H9 (cell line): ENCODE measurements at regions not wholly inside any gene's neighbourhood (a gene's known extent, or its start where the extent isn't known, plus 50 kb on each side); places are given as distances from the start of the nearest gene placed in this dataset.

Experiments used
- DNase-seq: peaks from one replicate; pipeline ENCODE4 v3.0.0-alpha.2; 2017
- H2AFZ ChIP-seq: one replicate; pipeline ENCODE4 v1.6.1; 2013; ENCODE audit warnings: mild to moderate bottlenecking, low read length, control low read depth, moderate library complexity
- H2AK5ac ChIP-seq: 2 replicates; pipeline ENCODE4 v1.6.1; 2013; ENCODE audit warnings: low read length, control low read depth, mixed read lengths; ENCODE audit not compliant: insufficient read length
- H2BK120ac ChIP-seq: one replicate; pipeline ENCODE4 v1.6.1; 2013; ENCODE audit warnings: low read depth, mild to moderate bottlenecking, low read length, control low read depth, inconsistent platforms; ENCODE audit not compliant: poor library complexity, severe bottlenecking
- H2BK12ac ChIP-seq: 2 replicates; pipeline ENCODE4 v1.6.1; 2013; ENCODE audit warnings: low read length, control low read depth, mixed read lengths, low read depth; ENCODE audit not compliant: insufficient read length
- H2BK15ac ChIP-seq: 2 replicates; pipeline ENCODE4 v1.6.1; 2013; ENCODE audit warnings: low read depth, low read length, control low read depth
- H2BK20ac ChIP-seq: one replicate; pipeline ENCODE4 v1.6.1; 2013; ENCODE audit warnings: low read depth, mild to moderate bottlenecking, low read length, control low read depth, inconsistent platforms; ENCODE audit not compliant: poor library complexity, severe bottlenecking
- H2BK5ac ChIP-seq: 2 replicates; pipeline ENCODE4 v1.6.1; 2013; ENCODE audit warnings: low read length, control low read depth, mixed read lengths; ENCODE audit not compliant: insufficient read length
- H3K14ac ChIP-seq: 2 replicates; pipeline ENCODE4 v1.6.1; 2013; ENCODE audit warnings: low read length, control low read depth; ENCODE audit not compliant: insufficient read depth
- H3K18ac ChIP-seq: 2 replicates; pipeline ENCODE4 v1.6.1; 2013; ENCODE audit warnings: low read depth, mild to moderate bottlenecking, mixed read lengths, low read length, control low read depth; ENCODE audit not compliant: insufficient read length
- H3K23ac ChIP-seq: 2 replicates; pipeline ENCODE4 v1.6.1; 2013; ENCODE audit warnings: low read length, control low read depth, mixed read lengths, low read depth; ENCODE audit not compliant: insufficient read length
- H3K23me2 ChIP-seq: 2 replicates; pipeline ENCODE4 v1.6.1; 2013; ENCODE audit warnings: low read depth, mild to moderate bottlenecking, mixed read lengths, low read length, control low read depth; ENCODE audit not compliant: insufficient read length, poor library complexity, severe bottlenecking
- H3K27ac ChIP-seq: 2 replicates; pipeline ENCODE4 v1.5.1; 2013; ENCODE audit warnings: low read length, control low read depth, mixed read lengths, low read depth; ENCODE audit not compliant: insufficient read length
- H3K27me3 ChIP-seq: 2 replicates; pipeline ENCODE4 v1.6.1; 2013; ENCODE audit warnings: low read length, control low read depth, inconsistent platforms; ENCODE audit not compliant: insufficient read depth
- H3K4ac ChIP-seq: 2 replicates; pipeline ENCODE4 v1.6.1; 2013; ENCODE audit warnings: low read depth, mild to moderate bottlenecking, control low read depth, inconsistent platforms, low read length, moderate library complexity
- H3K4me1 ChIP-seq: 2 replicates; pipeline ENCODE4 v1.6.1; 2013; ENCODE audit warnings: low read length, control low read depth, inconsistent platforms; ENCODE audit not compliant: insufficient read depth
- H3K4me2 ChIP-seq: 2 replicates; pipeline ENCODE4 v1.6.1; 2013; ENCODE audit warnings: low read length, control low read depth, mixed read lengths; ENCODE audit not compliant: insufficient read length, insufficient read depth
- H3K56ac ChIP-seq: 2 replicates; pipeline ENCODE4 v1.6.1; 2013; ENCODE audit warnings: low read depth, mild to moderate bottlenecking, mixed read lengths, low read length, control low read depth; ENCODE audit not compliant: insufficient read length
- H3K79me1 ChIP-seq: 2 replicates; pipeline ENCODE4 v1.6.1; 2013; ENCODE audit warnings: low read depth, mild to moderate bottlenecking, moderate library complexity, low read length, control low read depth, inconsistent platforms; ENCODE audit not compliant: insufficient read depth, poor library complexity, severe bottlenecking
- H3K79me2 ChIP-seq: 2 replicates; pipeline ENCODE4 v1.6.1; 2013; ENCODE audit warnings: low read length, control low read depth, inconsistent platforms; ENCODE audit not compliant: insufficient read depth
- H3K9ac ChIP-seq: 2 replicates; pipeline ENCODE4 v1.6.1; 2013; ENCODE audit warnings: low read length, control low read depth, mixed read lengths; ENCODE audit not compliant: insufficient read length; ENCODE audit errors: extremely low read depth
- H3K9me3 ChIP-seq: one replicate; pipeline ENCODE4 v1.6.1; 2013; ENCODE audit warnings: low read depth, low read length, inconsistent platforms; ENCODE audit not compliant: control insufficient read depth
- H3T11ph ChIP-seq: one replicate; pipeline ENCODE4 v1.6.1; 2013; ENCODE audit warnings: mild to moderate bottlenecking, low read length, control low read depth, inconsistent platforms
- H4K20me1 ChIP-seq: one replicate; pipeline ENCODE4 v1.6.1; 2013; ENCODE audit not compliant: control insufficient read depth, insufficient read length, insufficient read depth
- H4K5ac ChIP-seq: 2 replicates; pipeline ENCODE4 v1.6.1; 2013; ENCODE audit warnings: low read depth, mild to moderate bottlenecking, mixed read lengths, low read length, control low read depth; ENCODE audit not compliant: insufficient read length
- H4K8ac ChIP-seq: replicated peaks from 2 replicates; pipeline ENCODE4 v1.6.1; 2013; ENCODE audit warnings: low read length, control low read depth, mixed read lengths, low read depth; ENCODE audit not compliant: insufficient read length
- H4K91ac ChIP-seq: 2 replicates; pipeline ENCODE4 v1.6.1; 2013; ENCODE audit warnings: low read depth, mild to moderate bottlenecking, moderate library complexity, mixed read lengths, low read length, control low read depth; ENCODE audit not compliant: insufficient read length
- H3K27ac Mint-ChIP-seq, 3 experiments: 2 replicates in 2 of 3; 3 replicates in 1 of 3; pipeline ENCODE4 v1.8.0; 2020 to 2021; ENCODE audit warnings: mixed read lengths in 3 of 3, mild to moderate bottlenecking in 1 of 3, moderate library complexity in 1 of 3
- H3K27me3 Mint-ChIP-seq: 2 replicates; pipeline ENCODE4 v1.8.0; 2021; ENCODE audit warnings: low read depth, mild to moderate bottlenecking, moderate library complexity, mixed read lengths
- H3K36me3 Mint-ChIP-seq, 3 experiments: 2 replicates in 2 of 3; 3 replicates in 1 of 3; pipeline ENCODE4 v1.8.0; 2020 to 2021; ENCODE audit warnings: low read depth in 3 of 3, mixed read lengths in 3 of 3; ENCODE audit not compliant: insufficient read depth in 1 of 3
- H3K4me1 Mint-ChIP-seq, 2 experiments: 2 replicates each; pipeline ENCODE4 v1.8.0; 2020; ENCODE audit warnings: mixed read lengths in 2 of 2
- H3K4me3 Mint-ChIP-seq, 2 experiments: 2 replicates in 1 of 2; 3 replicates in 1 of 2; pipeline ENCODE4 v1.8.0; 2020 to 2021; ENCODE audit warnings: mild to moderate bottlenecking in 2 of 2, mixed read lengths in 2 of 2, moderate library complexity in 1 of 2
- H3K9me3 Mint-ChIP-seq, 2 experiments: 2 replicates in 1 of 2; 3 replicates in 1 of 2; pipeline ENCODE4 v1.8.0; 2020; ENCODE audit warnings: mild to moderate bottlenecking in 2 of 2, mixed read lengths in 2 of 2, moderate library complexity in 1 of 2
- CTCF ChIP-seq: fragments of 200-600 bp; sonication (generic); conservative IDR thresholded peaks from 3 replicates; pipeline ENCODE4 v1.8.0; 2021; ENCODE audit warnings: antibody characterized with exemption, mild to moderate bottlenecking
- WGBS: extraction: QIAGEN DNeasy Blood & Tissue Kit; methylation state at CpG from one replicate; pipeline ENCODE4 v1.1.7; 2013; ENCODE audit warnings: missing lambda C conversion rate, low lambda C conversion rate, mixed read lengths; ENCODE audit not compliant: insufficient read length; ENCODE audit errors: extremely low coverage; 5-methylcytosine and 5-hydroxymethylcytosine counted together

- no peak overlapping the region for H3K4me2 ChIP-seq
- H3K9ac ChIP-seq = no peak overlapping the region
- TF ChIP-seq CTCF = no peak
- WGBS = no CpG with 5 or more reads among the region's 2 CpGs
- no peaks in the 10 kb centered on the region for H3K27me3 ChIP-seq
- no peak overlapping the region for H2AK5ac ChIP-seq
- no peak overlapping the region for H2BK5ac ChIP-seq
- no peak overlapping the region for H3K23ac ChIP-seq
- no peak overlapping the region for H3K56ac ChIP-seq
- H3K9me3 Mint-ChIP-seq = peaks cover 72 to 94% of the 10 kb centered on the region in 2 experiments
- H3K4me1 ChIP-seq = no peaks in the 10 kb centered on the region
- no peaks in the 10 kb centered on the region for H3K79me1 ChIP-seq
- no peak overlapping the region for H2BK20ac ChIP-seq
- no peak overlapping the region for H3T11ph ChIP-seq
- H4K91ac ChIP-seq = no peak overlapping the region
- H2BK12ac ChIP-seq = no peak overlapping the region
- no peak for DNase-seq
- H2AFZ ChIP-seq = no peak overlapping the region
- no peak overlapping the region for H3K27ac Mint-ChIP-seq
- H2BK15ac ChIP-seq = no peak overlapping the region
- H3K4me1 Mint-ChIP-seq = no peaks in the 10 kb centered on the region
- no peaks in the 10 kb centered on the region for H3K23me2 ChIP-seq
- H4K20me1 ChIP-seq = no peaks in the 10 kb centered on the region
- no peak overlapping the region for H3K4me3 Mint-ChIP-seq
- H3K9me3 ChIP-seq = peaks cover 31% of the 10 kb centered on the region
- H4K8ac ChIP-seq = no peak overlapping the region
- no peak overlapping the region for H3K14ac ChIP-seq
- peaks cover 1% of the 10 kb centered on the region for H3K27me3 Mint-ChIP-seq
- H3K79me2 ChIP-seq = no peaks in the 10 kb centered on the region
- H2BK120ac ChIP-seq = no peak overlapping the region
- H4K5ac ChIP-seq = no peak overlapping the region
- no peak overlapping the region for H3K27ac ChIP-seq
- no peak overlapping the region for H3K4ac ChIP-seq
- peaks cover 5 to 30% (median 13%) of the 10 kb centered on the region in 3 experiments for H3K36me3 Mint-ChIP-seq
- H3K18ac ChIP-seq = no peak overlapping the region
Measured at GRCh38 chrX:80984118-80984517, 174.4 kb upstream of the BRWD3 start.
